BE2C (cell line): ENCODE measurements at regions not wholly inside any gene's neighbourhood (a gene's known extent, or its start where the extent isn't known, plus 50 kb on each side); places are given as distances from the start of the nearest gene placed in this dataset.

Source experiments
- DNase-seq: peaks from one replicate; pipeline ENCODE4 v3.0.0-alpha.2; 2020
- H3K27me3 ChIP-seq: fragments of 250-450 bp; sonication (Bioruptor Pico); 2 replicates; pipeline ENCODE4 v1.5.1; 2020; ENCODE audit warnings: mild to moderate bottlenecking
- H3K36me3 ChIP-seq: fragments of 250-450 bp; sonication (Bioruptor Pico); 2 replicates; pipeline ENCODE4 v1.5.1; 2020; ENCODE audit warnings: mild to moderate bottlenecking
- H3K4me1 ChIP-seq: fragments of 250-450 bp; sonication (Bioruptor Pico); 2 replicates; pipeline ENCODE4 v1.5.1; 2020
- H3K4me3 ChIP-seq: 2 replicates; pipeline ENCODE4 v1.5.1; 2011; ENCODE audit warnings: low read depth, low read length
- H3K9me3 ChIP-seq: fragments of 250-450 bp; sonication (Bioruptor Pico); 2 replicates; pipeline ENCODE4 v1.5.1; 2020
- TF ChIP-seq, protein P1 (sequence below): IDR thresholded peaks from 2 replicates; pipeline ENCODE4 v1.5.1; 2012; ENCODE audit warnings: mild to moderate bottlenecking, low read depth, low read length

DNA sequence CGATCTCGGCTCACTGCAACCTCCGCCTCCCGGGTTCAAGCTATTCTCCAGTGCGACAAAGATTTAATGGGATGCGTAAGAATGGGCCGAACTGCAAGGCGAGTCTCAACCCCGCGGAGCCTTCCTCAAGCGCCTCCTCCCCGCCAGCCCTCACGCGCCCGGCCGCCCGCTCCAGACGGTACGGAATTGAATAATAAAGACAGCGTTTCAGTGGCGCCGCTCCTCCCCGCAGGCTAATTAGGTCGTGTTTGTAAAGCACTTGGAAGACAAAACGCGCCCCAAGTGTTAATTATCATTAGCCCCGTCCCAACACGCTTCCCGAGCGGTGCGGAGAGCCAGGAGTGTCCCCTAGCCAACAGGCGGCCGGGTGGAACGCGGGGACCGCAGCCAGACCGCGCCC, 192.0 kb downstream of the BUD13 start:
- H3K27me3 ChIP-seq = no peaks in the 10 kb centered on the region
- no peaks in the 10 kb centered on the region for H3K9me3 ChIP-seq
- peaks cover 9% of the 10 kb centered on the region for H3K4me1 ChIP-seq
- TF ChIP-seq, protein P1, sequence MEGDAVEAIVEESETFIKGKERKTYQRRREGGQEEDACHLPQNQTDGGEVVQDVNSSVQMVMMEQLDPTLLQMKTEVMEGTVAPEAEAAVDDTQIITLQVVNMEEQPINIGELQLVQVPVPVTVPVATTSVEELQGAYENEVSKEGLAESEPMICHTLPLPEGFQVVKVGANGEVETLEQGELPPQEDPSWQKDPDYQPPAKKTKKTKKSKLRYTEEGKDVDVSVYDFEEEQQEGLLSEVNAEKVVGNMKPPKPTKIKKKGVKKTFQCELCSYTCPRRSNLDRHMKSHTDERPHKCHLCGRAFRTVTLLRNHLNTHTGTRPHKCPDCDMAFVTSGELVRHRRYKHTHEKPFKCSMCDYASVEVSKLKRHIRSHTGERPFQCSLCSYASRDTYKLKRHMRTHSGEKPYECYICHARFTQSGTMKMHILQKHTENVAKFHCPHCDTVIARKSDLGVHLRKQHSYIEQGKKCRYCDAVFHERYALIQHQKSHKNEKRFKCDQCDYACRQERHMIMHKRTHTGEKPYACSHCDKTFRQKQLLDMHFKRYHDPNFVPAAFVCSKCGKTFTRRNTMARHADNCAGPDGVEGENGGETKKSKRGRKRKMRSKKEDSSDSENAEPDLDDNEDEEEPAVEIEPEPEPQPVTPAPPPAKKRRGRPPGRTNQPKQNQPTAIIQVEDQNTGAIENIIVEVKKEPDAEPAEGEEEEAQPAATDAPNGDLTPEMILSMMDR = no peak
- DNase-seq = no peak
- H3K4me3 ChIP-seq = no peak overlapping the region
- H3K36me3 ChIP-seq = no peaks in the 10 kb centered on the region

DNA sequence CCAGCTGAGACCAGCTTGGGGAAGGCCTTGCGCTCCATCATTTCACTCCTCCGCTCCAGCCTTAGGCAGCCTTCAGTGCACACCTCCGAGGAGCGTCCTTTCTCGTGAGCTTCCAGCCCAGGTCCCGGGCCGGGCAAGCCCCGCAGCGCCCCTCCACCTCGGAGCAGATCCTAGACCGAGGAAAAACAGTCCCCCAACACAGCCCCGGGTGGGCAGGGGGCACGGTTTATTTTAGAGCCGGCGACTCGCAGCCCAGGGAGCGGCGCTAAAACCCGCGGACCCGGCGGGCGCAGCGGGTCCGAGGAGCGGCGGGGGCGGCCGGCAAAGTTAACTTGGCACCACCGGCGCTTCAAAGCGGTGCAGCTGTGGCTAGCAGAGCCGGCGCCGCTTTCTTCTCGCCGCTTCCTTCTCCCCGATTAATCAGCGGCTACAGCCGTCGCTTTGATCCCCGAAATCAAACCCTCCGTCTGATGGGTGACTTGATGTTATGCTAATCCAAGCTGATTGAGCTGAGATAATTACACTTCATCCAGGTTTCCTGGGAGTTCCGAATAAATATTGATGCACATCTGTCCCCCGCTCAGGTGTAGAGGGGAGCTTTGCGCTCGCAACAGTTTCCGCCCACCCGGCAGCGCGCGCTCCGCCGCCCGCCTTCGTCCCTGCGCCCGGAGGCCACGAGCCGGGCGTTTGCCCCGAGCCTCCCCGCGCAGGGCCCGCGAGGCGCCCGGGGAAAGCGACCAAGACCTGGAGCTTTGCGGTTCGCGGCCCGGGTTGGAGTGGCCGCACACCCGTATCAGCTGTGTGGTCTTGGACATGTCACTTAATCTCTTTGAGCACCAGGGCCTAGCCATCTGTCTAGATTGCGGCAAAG, 192.7 kb downstream of the BUD13 start:
- no peaks in the 10 kb centered on the region for H3K27me3 ChIP-seq
- H3K4me3 ChIP-seq = no peak overlapping the region
- no peak for DNase-seq
- H3K9me3 ChIP-seq = no peaks in the 10 kb centered on the region
- TF ChIP-seq, protein P1 = no peak
- no peaks in the 10 kb centered on the region for H3K36me3 ChIP-seq
- peaks cover 9% of the 10 kb centered on the region for H3K4me1 ChIP-seq

GRCh38 chr11:116579031-116579653, 193.6 kb downstream of the BUD13 start:
- Histone ChIP-seq H3K4me3 (no peak overlapping the region), H3K9me3 (no peaks in the 10 kb centered on the region), H3K4me1 (peaks cover 9% of the 10 kb centered on the region), H3K36me3 (no peaks in the 10 kb centered on the region), H3K27me3 (no peaks in the 10 kb centered on the region)
- TF ChIP-seq, protein P1 = no peak
- peak; percentile 55 for DNase-seq

GRCh38 chr11:116577956-116578355, 194.8 kb downstream of the BUD13 start:
- no peak for DNase-seq
- Histone ChIP-seq H3K4me3 (no peak overlapping the region), H3K27me3 (no peaks in the 10 kb centered on the region), H3K9me3 (no peaks in the 10 kb centered on the region), H3K4me1 (peaks cover 9% of the 10 kb centered on the region), H3K36me3 (no peaks in the 10 kb centered on the region)
- TF ChIP-seq, protein P1 = no peak

- Histone ChIP-seq H3K27me3 (no peaks in the 10 kb centered on the region), H3K4me1 (peaks cover 9% of the 10 kb centered on the region), H3K9me3 (no peaks in the 10 kb centered on the region), H3K4me3 (no peak overlapping the region), H3K36me3 (no peaks in the 10 kb centered on the region)
- TF ChIP-seq, protein P1 = no peak
- DNase-seq = no peak
These were observed 195.5 kb downstream of the BUD13 start for GRCh38 chr11:116577273-116577672.

DNA sequence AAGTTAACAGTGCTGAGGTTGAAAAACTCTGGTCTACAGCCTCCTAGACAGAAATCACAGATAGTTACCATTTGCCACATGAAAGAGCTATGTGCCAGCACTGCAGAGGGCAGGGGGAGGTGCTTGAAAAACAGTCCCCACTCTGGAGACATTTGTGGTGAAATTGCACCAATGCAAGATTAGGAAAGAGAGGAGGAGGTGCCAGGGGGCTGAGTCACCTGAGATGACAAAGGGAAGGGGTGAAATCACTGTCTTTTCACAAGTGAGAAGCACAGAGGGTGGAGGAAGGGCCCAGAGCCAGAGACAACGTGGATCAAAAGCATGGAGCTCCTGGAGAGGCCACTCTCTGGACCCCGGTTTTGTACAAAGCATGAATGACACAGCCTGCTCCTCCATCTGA, 196.3 kb downstream of the BUD13 start:
- TF ChIP-seq, protein P1 = no peak
- H3K27me3 ChIP-seq = no peaks in the 10 kb centered on the region

More for the DNA sequence above, 196.3 kb downstream of the BUD13 start:
- Histone ChIP-seq H3K36me3 (no peaks in the 10 kb centered on the region), H3K4me3 (no peak overlapping the region), H3K4me1 (peaks cover 9% of the 10 kb centered on the region), H3K9me3 (no peaks in the 10 kb centered on the region)
- DNase-seq = no peak
